SU-DHL-6 (cell line): ENCODE measurements at regions not wholly inside any gene's neighbourhood (a gene's known extent, or its start where the extent isn't known, plus 50 kb on each side); places are given as distances from the start of the nearest gene placed in this dataset.

Source experiments
- CTCF ChIP-seq: fragments of 200-600 bp; sonication (generic); IDR thresholded peaks from one replicate; pipeline ENCODE4 v1.5.1; 2017; ENCODE audit warnings: antibody characterized with exemption, mild to moderate bottlenecking, low read length, moderate library complexity; ENCODE audit not compliant: insufficient read depth, poor library complexity, severe bottlenecking
- EZH2phosphoT487 ChIP-seq: fragments of 200-600 bp; sonication (generic), shearing (Covaris generic); conservative IDR thresholded peaks from 2 replicates; pipeline ENCODE4 v1.6.1; 2018; ENCODE audit warnings: mild to moderate bottlenecking, antibody characterized with exemption, low read length, moderate library complexity, mixed read lengths

- no peak for TF ChIP-seq CTCF
- TF ChIP-seq EZH2phosphoT487, result no peak
Observed at GRCh38 chr13:106261450-106261849, 274.0 kb downstream of the EFNB2 start.
